Left lung (tissue), 4 donors: ENCODE measurements at regions not wholly inside any gene's neighbourhood (a gene's known extent, or its start where the extent isn't known, plus 50 kb on each side); places are given as distances from the start of the nearest gene placed in this dataset.

Experiments
- ATAC-seq: fragments of 200-7000 bp; cut with Tn5 transposase; one replicate; pipeline ENCODE4 v1.9.1; 2020; ENCODE audit warnings: moderate library complexity
- DNase-seq, 4 donors: peaks; one replicate each; pipeline ENCODE4 v3.0.0-alpha.2; 2013 to 2020
- H3K27ac ChIP-seq, 2 donors: fragments of 200-600 bp; sonication (generic) in 1 of 2; one replicate each; pipeline versions ENCODE4 v1.5.0 to v1.8.0; 2020 to 2021
- H3K27me3 ChIP-seq, 2 donors: fragments of 200-600 bp; sonication (generic) in 1 of 2; one replicate each; pipeline versions ENCODE4 v1.5.0 to v1.8.0; 2020 to 2021
- H3K36me3 ChIP-seq, 2 donors: fragments of 200-600 bp; sonication (generic) in 1 of 2; one replicate each; pipeline versions ENCODE4 v1.5.0 to v1.8.0; 2020 to 2021
- H3K4me1 ChIP-seq, 2 donors: fragments of 200-600 bp; one replicate each; pipeline ENCODE4 v1.8.0; 2021
- H3K4me3 ChIP-seq, 2 donors: fragments of 200-600 bp; sonication (generic) in 1 of 2; one replicate each; pipeline versions ENCODE4 v1.5.0 to v1.8.0; 2020 to 2021; ENCODE audit warnings: mild to moderate bottlenecking in 1 of 2
- H3K9me3 ChIP-seq, 2 donors: fragments of 200-600 bp; sonication (generic) in 1 of 2; one replicate each; pipeline versions ENCODE4 v1.5.0 to v1.8.0; 2020 to 2021
- intact Hi-C, 2 donors: fragments of 100-400 bp; cut with DNase I; formaldehyde crosslinking; loops; one replicate each; pipeline versions ENCODE4 v1.11.2 to v1.14.2; 2022
- TF ChIP-seq, protein P1 (sequence below), 2 donors: fragments of 200-600 bp; sonication (generic) in 1 of 2; IDR thresholded peaks; one replicate each; pipeline versions ENCODE4 v1.5.0 to v1.8.0; 2021; ENCODE audit warnings: antibody characterized with exemption in 2 of 2
- donor health status: DM: no; HTN: yes; CAD: no.
- donor health status: DM: no; HTN: no; CAD: no.

GRCh38 chr5:35464757-35465156 lies 152.9 kb upstream of the SPEF2 start:
- TF ChIP-seq, protein P1, sequence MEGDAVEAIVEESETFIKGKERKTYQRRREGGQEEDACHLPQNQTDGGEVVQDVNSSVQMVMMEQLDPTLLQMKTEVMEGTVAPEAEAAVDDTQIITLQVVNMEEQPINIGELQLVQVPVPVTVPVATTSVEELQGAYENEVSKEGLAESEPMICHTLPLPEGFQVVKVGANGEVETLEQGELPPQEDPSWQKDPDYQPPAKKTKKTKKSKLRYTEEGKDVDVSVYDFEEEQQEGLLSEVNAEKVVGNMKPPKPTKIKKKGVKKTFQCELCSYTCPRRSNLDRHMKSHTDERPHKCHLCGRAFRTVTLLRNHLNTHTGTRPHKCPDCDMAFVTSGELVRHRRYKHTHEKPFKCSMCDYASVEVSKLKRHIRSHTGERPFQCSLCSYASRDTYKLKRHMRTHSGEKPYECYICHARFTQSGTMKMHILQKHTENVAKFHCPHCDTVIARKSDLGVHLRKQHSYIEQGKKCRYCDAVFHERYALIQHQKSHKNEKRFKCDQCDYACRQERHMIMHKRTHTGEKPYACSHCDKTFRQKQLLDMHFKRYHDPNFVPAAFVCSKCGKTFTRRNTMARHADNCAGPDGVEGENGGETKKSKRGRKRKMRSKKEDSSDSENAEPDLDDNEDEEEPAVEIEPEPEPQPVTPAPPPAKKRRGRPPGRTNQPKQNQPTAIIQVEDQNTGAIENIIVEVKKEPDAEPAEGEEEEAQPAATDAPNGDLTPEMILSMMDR (IDR thresholded peaks at IDR 0.05): no peak
- intact Hi-C loops: no loop called here
- Histone ChIP-seq H3K9me3 (no peaks in the 10 kb centered on the region), H3K27me3 (no peaks in the 10 kb centered on the region), H3K36me3 (no peaks in the 10 kb centered on the region), H3K27ac (no peak overlapping the region), H3K4me1 (no peaks in the 10 kb centered on the region), H3K4me3 (no peak overlapping the region)
- peak; percentile 57 for ATAC-seq
- DNase-seq: no peak

- H3K9me3 ChIP-seq: peaks cover 0 to 4% of the 10 kb centered on the region in 2 donors
- no peak overlapping the region for H3K4me3 ChIP-seq
- ATAC-seq (no peak), DNase-seq (no peak)
- H3K27me3 ChIP-seq: no peaks in the 10 kb centered on the region
- H3K4me1 ChIP-seq: no peaks in the 10 kb centered on the region
- H3K27ac ChIP-seq: no peak overlapping the region
- TF ChIP-seq, protein P1 (IDR thresholded peaks at IDR 0.05): no peak
- H3K36me3 ChIP-seq: no peaks in the 10 kb centered on the region
- intact Hi-C loops: no loop called here
Observed at GRCh38 chr5:35461530-35461929, 156.1 kb upstream of the SPEF2 start.

- peak; percentile 84 for ATAC-seq
- TF ChIP-seq, protein P1 (IDR thresholded peaks at IDR 0.05): no peak
- Histone ChIP-seq H3K4me3 (no peak overlapping the region), H3K36me3 (no peaks in the 10 kb centered on the region), H3K9me3 (peaks cover 0 to 4% of the 10 kb centered on the region in 2 donors), H3K4me1 (no peaks in the 10 kb centered on the region), H3K27ac (no peak overlapping the region), H3K27me3 (no peaks in the 10 kb centered on the region)
- peak in 1 of 4 donors; percentile 68 for DNase-seq
- intact Hi-C loops: no loop called here
Observed at GRCh38 chr5:35458824-35459207, 158.8 kb upstream of the SPEF2 start.

- Histone ChIP-seq H3K4me1 (no peaks in the 10 kb centered on the region), H3K27ac (no peak overlapping the region), H3K4me3 (no peak overlapping the region), H3K27me3 (no peaks in the 10 kb centered on the region), H3K9me3 (peaks cover 0 to 4% of the 10 kb centered on the region in 2 donors), H3K36me3 (no peaks in the 10 kb centered on the region)
- TF ChIP-seq, protein P1 (IDR thresholded peaks at IDR 0.05): no peak
- DNase-seq: no peak
- intact Hi-C loops: no loop called here
- no peak for ATAC-seq
Observed at GRCh38 chr5:35457912-35458823, 159.5 kb upstream of the SPEF2 start.

- intact Hi-C loops: no loop called here
- ATAC-seq: no peak
- peaks cover 0 to 4% of the 10 kb centered on the region in 2 donors for H3K9me3 ChIP-seq
Observed at GRCh38 chr5:35456506-35456905, 161.2 kb upstream of the SPEF2 start.

More at GRCh38 chr5:35456506-35456905, 161.2 kb upstream of the SPEF2 start:
- Histone ChIP-seq H3K27ac (no peak overlapping the region), H3K4me1 (no peaks in the 10 kb centered on the region), H3K27me3 (no peaks in the 10 kb centered on the region), H3K36me3 (no peaks in the 10 kb centered on the region), H3K4me3 (no peak overlapping the region)
- TF ChIP-seq, protein P1 (IDR thresholded peaks at IDR 0.05): no peak
- DNase-seq: no peak
